Ishikawa (cell line): ENCODE measurements at regions not wholly inside any gene's neighbourhood (a gene's known extent, or its start where the extent isn't known, plus 50 kb on each side); places are given as distances from the start of the nearest gene placed in this dataset.

Experiments
- CEBPB ChIP-seq: IDR thresholded peaks from 2 replicates; pipeline ENCODE4 v1.6.1; 2012
- CREB1 ChIP-seq: IDR thresholded peaks from 2 replicates; pipeline ENCODE4 v1.6.1; 2012; ENCODE audit warnings: low read depth
- EGR1 ChIP-seq: IDR thresholded peaks from 2 replicates; pipeline ENCODE4 v1.6.1; 2012
- EP300 ChIP-seq: IDR thresholded peaks from 2 replicates; pipeline ENCODE4 v1.6.1; 2012; ENCODE audit warnings: borderline replicate concordance
- FOXM1 ChIP-seq: IDR thresholded peaks from 2 replicates; pipeline ENCODE4 v1.6.1; 2012; ENCODE audit warnings: low read depth, borderline replicate concordance
- MAX ChIP-seq: IDR thresholded peaks from 2 replicates; pipeline ENCODE4 v1.6.1; 2012
- NFIC ChIP-seq: IDR thresholded peaks from 2 replicates; pipeline ENCODE4 v1.6.1; 2012
- RAD21 ChIP-seq: IDR thresholded peaks from 2 replicates; pipeline ENCODE4 v1.6.1; 2012; ENCODE audit warnings: low read depth
- REST ChIP-seq: IDR thresholded peaks from 2 replicates; pipeline ENCODE4 v1.6.1; 2012; ENCODE audit warnings: low read depth, mild to moderate bottlenecking
- TAF1 ChIP-seq: IDR thresholded peaks from 2 replicates; pipeline ENCODE4 v1.6.1; 2012; ENCODE audit warnings: low read depth, mild to moderate bottlenecking
- TCF12 ChIP-seq: IDR thresholded peaks from 2 replicates; pipeline ENCODE4 v1.6.1; 2012; ENCODE audit warnings: low read depth
- TEAD4 ChIP-seq: IDR thresholded peaks from 2 replicates; pipeline ENCODE4 v1.6.1; 2012
- USF1 ChIP-seq: IDR thresholded peaks from 2 replicates; pipeline ENCODE4 v1.6.1; 2012
- YY1 ChIP-seq: IDR thresholded peaks from 2 replicates; pipeline ENCODE4 v1.6.1; 2012; ENCODE audit warnings: low read depth
- ZBTB7A ChIP-seq: IDR thresholded peaks from 2 replicates; pipeline ENCODE4 v1.6.1; 2012; ENCODE audit warnings: low read depth

- TF ChIP-seq MAX, result no peak
- no peak for TF ChIP-seq CEBPB
- no peak for TF ChIP-seq TAF1
- no peak for TF ChIP-seq USF1
- no peak for TF ChIP-seq RAD21
- no peak for TF ChIP-seq YY1
- TF ChIP-seq FOXM1, result no peak
- no peak for TF ChIP-seq CREB1
- no peak for TF ChIP-seq EGR1
- no peak for TF ChIP-seq TCF12
- no peak for TF ChIP-seq TEAD4
- TF ChIP-seq REST, result no peak
- no peak for TF ChIP-seq ZBTB7A
- no peak for TF ChIP-seq NFIC
- no peak for TF ChIP-seq EP300
Observed at GRCh38 chr1:201720522-201720844, 108.5 kb upstream of the IPO9 start.

GRCh38 chr1:201721082-201722049, 107.6 kb upstream of the IPO9 start:
- no peak for TF ChIP-seq ZBTB7A
- TF ChIP-seq FOXM1, result no peak
- no peak for TF ChIP-seq TAF1
- TF ChIP-seq CEBPB, result no peak
- no peak for TF ChIP-seq USF1
- TF ChIP-seq YY1, result no peak
- TF ChIP-seq RAD21, result no peak
- no peak for TF ChIP-seq CREB1
- TF ChIP-seq MAX, result no peak
- no peak for TF ChIP-seq NFIC
- TF ChIP-seq REST, result no peak
- no peak for TF ChIP-seq TCF12

DNA sequence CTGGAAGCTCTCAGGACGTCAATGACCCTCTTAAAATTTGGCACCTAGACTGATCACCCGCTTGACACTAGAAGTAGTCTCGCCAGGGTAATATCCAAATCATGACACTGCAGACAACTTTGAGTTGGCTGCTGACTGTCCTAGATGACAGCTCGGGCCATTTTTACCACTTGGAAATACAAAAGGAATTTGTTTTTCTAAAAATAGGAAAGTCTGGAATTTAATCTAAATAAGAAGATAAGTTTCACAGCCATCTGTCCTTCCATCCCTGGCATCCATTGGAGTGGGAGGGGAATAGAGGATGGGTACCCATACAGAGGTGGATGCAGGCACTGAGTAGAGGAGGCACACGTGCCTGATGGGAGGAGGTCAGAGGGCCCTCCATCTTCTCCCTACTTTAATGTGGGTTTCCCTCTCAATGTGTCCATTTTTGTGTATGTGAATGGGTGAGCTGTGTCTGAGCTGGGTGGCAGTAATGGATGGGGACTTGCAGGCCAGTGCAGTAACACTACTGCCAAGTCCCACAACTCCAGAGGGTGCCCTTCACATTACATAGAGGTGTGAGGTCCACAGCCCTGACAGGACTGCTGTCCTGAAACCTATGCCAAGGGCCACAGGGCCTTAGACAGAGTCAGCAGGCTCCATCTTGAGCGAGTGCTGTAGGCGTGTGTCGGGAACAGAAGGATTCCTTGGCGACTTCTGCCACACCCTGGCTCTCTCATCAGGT, 104.8 kb upstream of the IPO9 start:
- TF ChIP-seq RAD21 (no peak), CREB1 (no peak), USF1 (no peak), EGR1 (no peak), YY1 (no peak), TEAD4 (no peak), FOXM1 (no peak), REST (no peak), EP300 (no peak), CEBPB (no peak), NFIC (no peak)
